ENCODE measurements at regions not wholly inside any gene's neighbourhood (a gene's known extent, or its start where the extent isn't known, plus 50 kb on each side); places are given as distances from the start of the nearest gene placed in this dataset.

GRCh38 chr5:104913841-104914281 lies 1351.3 kb upstream of the NUDT12 start:
- ChIA-PET CTCF (no interaction called here), POLR2A (ENCODE audit: unreplicated experiment) (no interaction called here)
- no peak overlapping the region for H4K8ac ChIP-seq (ENCODE audit: low read depth in 2 of 2, low read length in 2 of 2)
- dilution Hi-C loops (cut with HindIII; ENCODE audit: low sequenced_read_pairs, unreplicated experiment) (no loop called here), intact Hi-C loops (cut with micrococcal nuclease) (no loop called here), in situ Hi-C loops (cut with MboI; ENCODE audit: low sequenced_read_pairs) (no loop called here)
- H2BK20ac ChIP-seq (ENCODE audit: low read depth, low read length): no peak overlapping the region
- no peak overlapping the region for H2AK9ac ChIP-seq (replicated peaks; ENCODE audit: low read depth, low read length, poor library complexity)
- ATAC-seq (ENCODE audit: low read depth) (no peak), DNase-seq (no peak)
- no peak overlapping the region for H2BK5ac ChIP-seq (ENCODE audit: low read depth, low read length, poor library complexity, severe bottlenecking)
- no peaks in the 10 kb centered on the region for H3K27me3 ChIP-seq (ENCODE audit: control insufficient read depth, insufficient read depth, low read length)
- H4K20me1 ChIP-seq (ENCODE audit: insufficient read depth, low read length): no peaks in the 10 kb centered on the region
- H3K18ac ChIP-seq (ENCODE audit: low read depth, low read length): no peak overlapping the region
- TF ChIP-seq RAD21 (IDR thresholded peaks at IDR 0.05; ENCODE audit: low read length): no peak
- no peak for TF ChIP-seq FOS (IDR thresholded peaks at IDR 0.05; ENCODE audit: low read depth, low read length)
- TF ChIP-seq RCOR1 (IDR thresholded peaks at IDR 0.05; ENCODE audit: insufficient replicate concordance, low read length): no peak
- TF ChIP-seq MXI1 (IDR thresholded peaks at IDR 0.05; ENCODE audit: borderline replicate concordance, low read depth, low read length): no peak
- TF ChIP-seq MAFK (IDR thresholded peaks at IDR 0.05; ENCODE audit: low read depth, low read length): no peak
- no peak for TF ChIP-seq MAZ (IDR thresholded peaks at IDR 0.05; ENCODE audit: borderline replicate concordance, low read depth, low read length)
- TF ChIP-seq SMC3 (IDR thresholded peaks at IDR 0.05; ENCODE audit: low read depth, low read length): no peak
- no peak for TF ChIP-seq USF2 (IDR thresholded peaks at IDR 0.05; ENCODE audit: low read depth, low read length)
- no peak for TF ChIP-seq POLR2A (IDR thresholded peaks at IDR 0.05; ENCODE audit: low read depth, low read length)
- TF ChIP-seq, protein P1, sequence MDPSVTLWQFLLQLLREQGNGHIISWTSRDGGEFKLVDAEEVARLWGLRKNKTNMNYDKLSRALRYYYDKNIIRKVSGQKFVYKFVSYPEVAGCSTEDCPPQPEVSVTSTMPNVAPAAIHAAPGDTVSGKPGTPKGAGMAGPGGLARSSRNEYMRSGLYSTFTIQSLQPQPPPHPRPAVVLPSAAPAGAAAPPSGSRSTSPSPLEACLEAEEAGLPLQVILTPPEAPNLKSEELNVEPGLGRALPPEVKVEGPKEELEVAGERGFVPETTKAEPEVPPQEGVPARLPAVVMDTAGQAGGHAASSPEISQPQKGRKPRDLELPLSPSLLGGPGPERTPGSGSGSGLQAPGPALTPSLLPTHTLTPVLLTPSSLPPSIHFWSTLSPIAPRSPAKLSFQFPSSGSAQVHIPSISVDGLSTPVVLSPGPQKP (IDR thresholded peaks at IDR 0.05; ENCODE audit: borderline replicate concordance, low read depth, low read length): no peak
- no peak for TF ChIP-seq CEBPB (IDR thresholded peaks at IDR 0.05; ENCODE audit: low read depth, low read length)
- no peak for TF ChIP-seq CTCF (conservative IDR thresholded peaks at IDR 0.05; ENCODE audit: low read depth, low read length)
- no peak for TF ChIP-seq RFX5 (IDR thresholded peaks at IDR 0.05; ENCODE audit: low read depth, low read length)
- no peak for TF ChIP-seq CHD1 (IDR thresholded peaks at IDR 0.05; ENCODE audit: low read depth, low read length)
- no peak overlapping the region for H2BK15ac ChIP-seq (ENCODE audit: low read depth, low read length)
- no peaks in the 10 kb centered on the region for H3K79me1 ChIP-seq (ENCODE audit: low read depth in 1 of 2, low read length in 2 of 2)
- no peak overlapping the region for H3K14ac ChIP-seq (replicated peaks; ENCODE audit: low read depth, low read length)
- no peaks in the 10 kb centered on the region for H3K36me3 ChIP-seq (ENCODE audit: control insufficient read depth, insufficient read depth, low read length)
- no CpG with 5 or more reads among the region's 3 CpGs for WGBS, 2 experiments (ENCODE audit: extremely low coverage in 2 of 2, insufficient read length in 1 of 2)
- no peak overlapping the region for H2AFZ ChIP-seq (replicated peaks; ENCODE audit: low read length, poor library complexity)
- H3K9ac ChIP-seq (ENCODE audit: low read depth, low read length): no peak overlapping the region
- H2AK5ac ChIP-seq (ENCODE audit: low read depth, low read length): no peak overlapping the region
- H3K23ac ChIP-seq (ENCODE audit: low read depth, low read length): no peak overlapping the region
- H3K4me1 ChIP-seq (ENCODE audit: control insufficient read depth, insufficient read depth, low read length): no peaks in the 10 kb centered on the region
- peaks cover 3% of the 10 kb centered on the region for H3K9me3 ChIP-seq (ENCODE audit: control insufficient read depth, insufficient read depth, low read length)
- no peak overlapping the region for H2BK120ac ChIP-seq (ENCODE audit: low read depth, low read length)
- no peak overlapping the region for H3K27ac ChIP-seq (ENCODE audit: insufficient read depth, low read length)
- no peak overlapping the region for H4K91ac ChIP-seq (ENCODE audit: insufficient read depth, low read depth, low read length)
- H3K4me2 ChIP-seq (ENCODE audit: low read depth, low read length): no peak overlapping the region
- no peak overlapping the region for H3K4me3 ChIP-seq (ENCODE audit: insufficient read depth, low read depth, low read length)
- no peak overlapping the region for H3K56ac ChIP-seq (ENCODE audit: extremely low read depth, insufficient read depth, low read length)
- no peaks in the 10 kb centered on the region for H3K9me1 ChIP-seq (ENCODE audit: insufficient read depth, low read length)
- no peak overlapping the region for H4K5ac ChIP-seq (ENCODE audit: low read depth, low read length)
- no TSS peak for BruUV-seq (replicated peaks)
- no peak overlapping the region for H3K4ac ChIP-seq (ENCODE audit: low read depth, low read length)

Data from IMR-90 (cell line).